ENCODE measurements at regions not wholly inside any gene's neighbourhood (a gene's known extent, or its start where the extent isn't known, plus 50 kb on each side); places are given as distances from the start of the nearest gene placed in this dataset.

- TF ChIP-seq, protein P1, sequence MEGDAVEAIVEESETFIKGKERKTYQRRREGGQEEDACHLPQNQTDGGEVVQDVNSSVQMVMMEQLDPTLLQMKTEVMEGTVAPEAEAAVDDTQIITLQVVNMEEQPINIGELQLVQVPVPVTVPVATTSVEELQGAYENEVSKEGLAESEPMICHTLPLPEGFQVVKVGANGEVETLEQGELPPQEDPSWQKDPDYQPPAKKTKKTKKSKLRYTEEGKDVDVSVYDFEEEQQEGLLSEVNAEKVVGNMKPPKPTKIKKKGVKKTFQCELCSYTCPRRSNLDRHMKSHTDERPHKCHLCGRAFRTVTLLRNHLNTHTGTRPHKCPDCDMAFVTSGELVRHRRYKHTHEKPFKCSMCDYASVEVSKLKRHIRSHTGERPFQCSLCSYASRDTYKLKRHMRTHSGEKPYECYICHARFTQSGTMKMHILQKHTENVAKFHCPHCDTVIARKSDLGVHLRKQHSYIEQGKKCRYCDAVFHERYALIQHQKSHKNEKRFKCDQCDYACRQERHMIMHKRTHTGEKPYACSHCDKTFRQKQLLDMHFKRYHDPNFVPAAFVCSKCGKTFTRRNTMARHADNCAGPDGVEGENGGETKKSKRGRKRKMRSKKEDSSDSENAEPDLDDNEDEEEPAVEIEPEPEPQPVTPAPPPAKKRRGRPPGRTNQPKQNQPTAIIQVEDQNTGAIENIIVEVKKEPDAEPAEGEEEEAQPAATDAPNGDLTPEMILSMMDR (IDR thresholded peaks at IDR 0.05; ENCODE audit: low read length), result no peak
- TF ChIP-seq EZH2 (IDR thresholded peaks at IDR 0.05; ENCODE audit: borderline replicate concordance, low read length), result no peak
Measured at GRCh38 chr18:6605115-6605869, 124.2 kb upstream of the ARHGAP28 start.

All from OCI-LY1 (cell line).